Nephron progenitor cell (in vitro differentiated cells): ENCODE measurements at regions not wholly inside any gene's neighbourhood (a gene's known extent, or its start where the extent isn't known, plus 50 kb on each side); places are given as distances from the start of the nearest gene placed in this dataset.
"Not testable (repeated sequence)": the region's sequence is repeated elsewhere in the genome, so short reads cannot be mapped to it uniquely, and the experiment has no call there.

Experiments used
- DNase-seq: peaks from one replicate; pipeline ENCODE4 v3.0.0; 2021
- H3K27ac Mint-ChIP-seq: 2 replicates; pipeline ENCODE4 v1.8.0; 2021; ENCODE audit warnings: mild to moderate bottlenecking, moderate library complexity, mixed read lengths
- H3K27me3 Mint-ChIP-seq: 2 replicates; pipeline ENCODE4 v1.8.0; 2021; ENCODE audit warnings: mild to moderate bottlenecking, low read depth, mixed read lengths; ENCODE audit not compliant: poor library complexity
- H3K36me3 Mint-ChIP-seq: 2 replicates; pipeline ENCODE4 v1.8.0; 2021; ENCODE audit warnings: low read depth, mixed read lengths
- H3K4me1 Mint-ChIP-seq: 2 replicates; pipeline ENCODE4 v1.8.0; 2021; ENCODE audit warnings: mixed read lengths
- H3K4me3 Mint-ChIP-seq: 2 replicates; pipeline ENCODE4 v1.8.0; 2021; ENCODE audit warnings: mild to moderate bottlenecking, moderate library complexity, mixed read lengths
- H3K9me3 Mint-ChIP-seq: 2 replicates; pipeline ENCODE4 v1.8.0; 2021; ENCODE audit warnings: mild to moderate bottlenecking, moderate library complexity, mixed read lengths
- TF ChIP-seq, protein P1 (sequence below): fragments of 200-600 bp; sonication (generic); IDR thresholded peaks from 2 replicates; pipeline ENCODE4 v1.5.0; 2021; ENCODE audit warnings: antibody characterized with exemption

DNA sequence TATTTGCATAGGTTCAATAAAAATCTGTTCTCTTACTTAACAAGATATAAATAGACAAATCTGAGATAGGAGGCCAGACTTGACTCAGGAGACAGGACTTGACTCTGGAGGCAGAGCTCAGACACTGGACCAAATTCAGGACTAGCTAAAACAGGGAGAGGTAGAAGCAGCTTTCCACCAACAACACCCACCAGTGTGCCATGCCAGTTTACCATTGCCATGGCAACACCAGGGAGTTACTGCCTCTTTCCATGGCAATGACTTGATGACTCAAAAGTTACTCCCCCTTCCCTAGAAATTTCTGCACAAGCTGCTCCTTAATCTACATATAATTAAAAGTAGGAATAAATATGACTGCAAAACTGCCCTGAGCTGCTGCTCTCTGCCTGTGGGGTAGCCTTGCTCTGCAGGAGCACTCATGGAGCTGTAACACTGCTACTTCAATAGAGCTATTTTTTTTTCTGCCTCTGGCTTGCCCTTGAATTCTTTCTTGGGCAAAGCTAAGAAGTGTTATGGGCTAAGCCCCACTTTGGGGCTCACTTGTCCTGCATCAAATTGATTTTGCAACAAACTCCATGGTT is 473.0 kb downstream of the PLK2 start:
- Mint-ChIP-seq H3K27ac (no peak overlapping the region), H3K36me3 (no peaks in the 10 kb centered on the region), H3K4me1 (peaks cover 13% of the 10 kb centered on the region), H3K27me3 (no peaks in the 10 kb centered on the region), H3K4me3 (no peak overlapping the region), H3K9me3 (no peaks in the 10 kb centered on the region)
- no peak for DNase-seq
- TF ChIP-seq, protein P1, sequence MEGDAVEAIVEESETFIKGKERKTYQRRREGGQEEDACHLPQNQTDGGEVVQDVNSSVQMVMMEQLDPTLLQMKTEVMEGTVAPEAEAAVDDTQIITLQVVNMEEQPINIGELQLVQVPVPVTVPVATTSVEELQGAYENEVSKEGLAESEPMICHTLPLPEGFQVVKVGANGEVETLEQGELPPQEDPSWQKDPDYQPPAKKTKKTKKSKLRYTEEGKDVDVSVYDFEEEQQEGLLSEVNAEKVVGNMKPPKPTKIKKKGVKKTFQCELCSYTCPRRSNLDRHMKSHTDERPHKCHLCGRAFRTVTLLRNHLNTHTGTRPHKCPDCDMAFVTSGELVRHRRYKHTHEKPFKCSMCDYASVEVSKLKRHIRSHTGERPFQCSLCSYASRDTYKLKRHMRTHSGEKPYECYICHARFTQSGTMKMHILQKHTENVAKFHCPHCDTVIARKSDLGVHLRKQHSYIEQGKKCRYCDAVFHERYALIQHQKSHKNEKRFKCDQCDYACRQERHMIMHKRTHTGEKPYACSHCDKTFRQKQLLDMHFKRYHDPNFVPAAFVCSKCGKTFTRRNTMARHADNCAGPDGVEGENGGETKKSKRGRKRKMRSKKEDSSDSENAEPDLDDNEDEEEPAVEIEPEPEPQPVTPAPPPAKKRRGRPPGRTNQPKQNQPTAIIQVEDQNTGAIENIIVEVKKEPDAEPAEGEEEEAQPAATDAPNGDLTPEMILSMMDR, result no peak

DNA sequence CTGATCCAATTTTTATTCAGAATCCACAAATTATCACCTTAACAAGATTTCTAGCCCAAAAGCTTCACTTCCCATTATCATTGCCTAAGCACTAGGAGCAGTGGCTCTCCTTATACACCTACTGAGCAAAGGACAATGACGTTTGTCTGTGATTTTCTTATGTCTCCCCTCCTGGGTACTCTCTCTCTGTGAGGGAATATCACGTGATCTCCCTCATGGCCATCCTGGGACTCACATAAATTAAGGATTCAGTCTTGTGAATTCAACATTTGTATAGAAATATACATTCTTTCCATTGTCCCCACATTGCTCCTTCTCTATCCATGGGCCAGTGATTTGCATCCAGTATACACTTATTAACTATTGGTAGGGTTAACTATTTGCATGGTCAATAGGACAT is 476.5 kb downstream of the PLK2 start:
- no peaks in the 10 kb centered on the region for H3K9me3 Mint-ChIP-seq
- TF ChIP-seq, protein P1, result no peak

DNA sequence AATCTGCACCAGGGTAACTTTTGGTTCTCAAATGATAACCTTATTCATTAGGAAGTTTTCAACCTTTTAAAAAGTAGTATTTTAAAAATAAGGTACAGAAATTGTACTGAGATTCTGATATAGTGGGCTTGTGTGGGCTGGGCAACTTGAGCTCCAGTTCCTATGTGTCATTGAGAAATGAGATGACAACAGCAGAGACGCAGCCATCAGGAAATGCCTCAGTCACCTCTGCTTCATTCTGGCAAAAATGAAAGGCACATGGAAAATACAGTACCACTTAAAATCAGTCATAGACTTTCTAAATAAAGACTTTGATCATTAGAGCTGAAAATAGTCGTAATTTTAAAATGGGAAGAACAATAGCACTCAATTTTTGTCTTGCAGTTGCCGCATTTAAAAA is 480.2 kb downstream of the PLK2 start:
- H3K4me3 Mint-ChIP-seq, result no peak overlapping the region
- H3K27me3 Mint-ChIP-seq, result no peaks in the 10 kb centered on the region
- no peak overlapping the region for H3K27ac Mint-ChIP-seq
- H3K36me3 Mint-ChIP-seq, result no peaks in the 10 kb centered on the region
- no peak for DNase-seq
- H3K9me3 Mint-ChIP-seq, result peaks cover 10% of the 10 kb centered on the region
- no peaks in the 10 kb centered on the region for H3K4me1 Mint-ChIP-seq
- TF ChIP-seq, protein P1, result no peak

More for the DNA sequence above, 476.5 kb downstream of the PLK2 start:
- H3K36me3 Mint-ChIP-seq, result no peaks in the 10 kb centered on the region
- H3K4me1 Mint-ChIP-seq, result peaks cover 13% of the 10 kb centered on the region
- DNase-seq, result no peak
- no peak overlapping the region for H3K4me3 Mint-ChIP-seq
- no peak overlapping the region for H3K27ac Mint-ChIP-seq
- no peaks in the 10 kb centered on the region for H3K27me3 Mint-ChIP-seq

DNA sequence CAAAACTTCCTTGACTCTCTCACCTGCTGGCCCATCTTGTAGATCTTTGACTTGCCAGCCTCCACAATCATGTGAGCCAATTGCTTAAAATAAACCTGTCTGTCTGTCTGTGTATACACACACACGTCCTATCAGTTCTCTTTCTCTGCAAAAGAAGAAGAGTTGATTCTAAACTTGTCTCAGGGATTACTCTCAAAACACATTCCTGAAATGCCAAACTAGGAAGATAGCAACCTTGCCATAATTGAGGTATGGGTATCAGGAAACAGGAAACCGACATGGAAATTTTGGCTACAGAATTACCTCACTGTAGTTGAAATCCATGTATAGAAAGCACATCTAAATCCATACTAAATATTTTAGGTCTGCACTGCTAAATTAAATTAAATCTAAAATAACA is 483.4 kb downstream of the PLK2 start:
- Mint-ChIP-seq H3K9me3 (peaks cover 21% of the 10 kb centered on the region), H3K27me3 (no peaks in the 10 kb centered on the region), H3K27ac (no peak overlapping the region), H3K4me1 (no peaks in the 10 kb centered on the region), H3K4me3 (no peak overlapping the region), H3K36me3 (no peaks in the 10 kb centered on the region)
- TF ChIP-seq, protein P1, result no peak
- no peak for DNase-seq

DNA sequence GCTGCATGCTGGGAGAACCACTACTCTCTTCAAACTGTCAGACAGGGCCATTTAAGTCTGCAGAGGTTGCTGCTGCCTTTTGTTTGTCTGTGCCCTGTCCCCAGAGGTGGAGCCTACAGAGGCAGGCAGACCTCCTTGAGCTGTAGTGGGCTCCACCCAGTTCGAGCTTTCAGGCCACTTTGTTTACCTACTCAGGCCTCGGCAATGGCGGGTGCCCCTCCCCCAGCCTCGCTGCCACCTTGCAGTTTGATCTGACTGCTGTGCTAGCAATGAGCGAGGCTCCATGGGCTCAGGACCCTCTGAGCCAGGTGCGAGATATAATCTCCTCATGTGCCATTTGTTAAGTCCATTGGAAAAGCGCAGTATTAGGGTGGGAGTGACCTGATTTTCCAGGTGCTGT is 487.8 kb downstream of the PLK2 start:
- not testable (repeated sequence) for H3K36me3 Mint-ChIP-seq, H3K27me3 Mint-ChIP-seq, DNase-seq, H3K4me3 Mint-ChIP-seq, H3K4me1 Mint-ChIP-seq, H3K27ac Mint-ChIP-seq
- H3K9me3 Mint-ChIP-seq, result peaks cover 55% of the 10 kb centered on the region

DNA sequence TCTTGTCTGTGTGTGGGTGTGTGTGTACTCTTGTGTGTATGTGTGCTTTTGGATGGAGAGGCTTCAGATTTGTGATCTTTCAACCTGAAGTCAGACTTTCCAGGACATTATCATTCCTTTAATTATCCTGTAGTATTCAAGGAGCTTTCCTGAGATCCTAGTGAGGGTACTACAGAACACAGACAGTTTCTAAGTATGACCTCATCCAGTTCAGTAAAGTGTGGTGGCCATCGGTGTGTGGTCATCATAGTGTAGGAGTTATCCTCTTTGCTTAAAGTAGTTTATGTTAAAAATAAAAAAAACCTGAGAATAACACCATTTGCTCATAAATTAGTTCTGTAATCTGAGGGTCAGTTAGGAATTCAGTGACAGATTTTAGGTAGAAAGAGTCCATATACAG is 478.0 kb upstream of the ACTBL2 start:
- Mint-ChIP-seq H3K36me3 (peaks cover 6% of the 10 kb centered on the region), H3K27me3 (peaks cover 2% of the 10 kb centered on the region), H3K9me3 (peaks cover 41% of the 10 kb centered on the region), H3K4me1 (no peaks in the 10 kb centered on the region), H3K4me3 (no peak overlapping the region), H3K27ac (no peak overlapping the region)
- TF ChIP-seq, protein P1, result no peak
- no peak for DNase-seq
